BLaER1 (cell line): ENCODE measurements at regions not wholly inside any gene's neighbourhood (a gene's known extent, or its start where the extent isn't known, plus 50 kb on each side); places are given as distances from the start of the nearest gene placed in this dataset.
"Not testable (repeated sequence)": the region's sequence is repeated elsewhere in the genome, so short reads cannot be mapped to it uniquely, and the experiment has no call there.

Experiments used
- H3K27ac ChIP-seq: shearing (Covaris generic); formaldehyde crosslinking; 2 replicates; pipeline ENCODE4 v1.8.1; 2022
- H3K27me3 ChIP-seq: shearing (Covaris generic); formaldehyde crosslinking; 2 replicates; pipeline ENCODE4 v1.8.1; 2022
- H3K36me3 ChIP-seq: shearing (Covaris generic); formaldehyde crosslinking; 2 replicates; pipeline ENCODE4 v1.8.1; 2022
- H3K4me1 ChIP-seq: shearing (Covaris generic); formaldehyde crosslinking; 2 replicates; pipeline ENCODE4 v1.8.1; 2022
- H3K4me2 ChIP-seq: shearing (Covaris generic); formaldehyde crosslinking; 2 replicates; pipeline ENCODE4 v1.8.1; 2022
- H3K4me3 ChIP-seq: shearing (Covaris generic); formaldehyde crosslinking; 2 replicates; pipeline ENCODE4 v1.8.1; 2022
- H3K9ac ChIP-seq: shearing (Covaris generic); formaldehyde crosslinking; 2 replicates; pipeline ENCODE4 v1.8.1; 2022
- H3K9me3 ChIP-seq: shearing (Covaris generic); formaldehyde crosslinking; 2 replicates; pipeline ENCODE4 v1.8.1; 2022
- H4K20me1 ChIP-seq: shearing (Covaris generic); formaldehyde crosslinking; 2 replicates; pipeline ENCODE4 v1.8.1; 2022
- Cebpa-rat ChIP-seq: shearing (Covaris generic); IDR thresholded peaks from 2 replicates; pipeline ENCODE4 v1.8.1; 2022

DNA sequence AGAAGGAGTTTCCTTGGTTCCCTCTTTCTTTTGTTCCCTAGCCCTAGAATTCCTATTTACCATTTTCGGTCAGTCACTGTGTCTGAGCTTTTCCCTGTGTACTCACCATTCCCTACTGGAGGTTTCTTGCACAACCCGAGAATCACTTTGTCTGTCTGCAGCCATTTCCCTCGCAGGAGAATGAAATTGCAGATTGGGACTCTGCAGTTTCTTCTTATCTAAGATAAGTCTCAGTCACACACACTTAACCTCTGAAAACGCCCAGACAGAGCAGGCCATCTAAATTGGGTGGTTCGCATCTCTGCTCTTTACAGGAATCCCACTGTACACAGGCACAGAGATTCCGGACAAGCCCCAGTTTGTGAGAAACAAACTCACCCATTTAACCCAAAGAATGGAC is 58.6 kb upstream of the CNTNAP2 start:
- TF ChIP-seq Cebpa-rat: no peak
- no peak overlapping the region for H3K4me3 ChIP-seq

DNA sequence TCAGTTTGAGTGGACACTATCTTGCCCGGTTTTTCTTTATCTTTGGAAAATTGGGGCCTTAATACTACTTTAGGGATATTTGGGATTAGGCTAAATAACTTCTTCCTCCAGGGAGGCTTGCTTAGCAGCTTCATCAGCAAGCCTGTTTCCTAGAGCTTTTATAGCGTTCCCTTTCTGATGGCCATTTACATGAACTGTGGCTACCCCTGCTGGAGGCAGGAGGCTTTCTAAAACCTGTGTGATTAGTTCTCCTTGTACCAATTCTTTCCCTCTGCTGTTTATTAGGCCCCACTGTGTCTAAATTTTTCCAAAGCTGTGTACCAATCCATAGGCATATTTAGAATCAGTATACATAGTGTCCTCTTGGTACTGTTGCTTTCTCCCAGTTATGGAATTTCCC is 61.7 kb upstream of the CNTNAP2 start:
- Histone ChIP-seq H3K9me3 (no peaks in the 10 kb centered on the region), H3K27me3 (no peaks in the 10 kb centered on the region), H3K27ac (no peak overlapping the region), H3K9ac (no peak overlapping the region), H3K4me3 (no peak overlapping the region), H3K4me1 (no peaks in the 10 kb centered on the region), H3K4me2 (no peak overlapping the region), H3K36me3 (no peaks in the 10 kb centered on the region), H4K20me1 (no peaks in the 10 kb centered on the region)
- TF ChIP-seq Cebpa-rat: no peak

More for the DNA sequence above, 58.6 kb upstream of the CNTNAP2 start:
- H4K20me1 ChIP-seq: no peaks in the 10 kb centered on the region
- H3K9me3 ChIP-seq: no peaks in the 10 kb centered on the region
- H3K9ac ChIP-seq: no peak overlapping the region
- H3K4me2 ChIP-seq: no peak overlapping the region
- H3K27ac ChIP-seq: no peak overlapping the region
- no peaks in the 10 kb centered on the region for H3K4me1 ChIP-seq
- no peaks in the 10 kb centered on the region for H3K27me3 ChIP-seq
- no peaks in the 10 kb centered on the region for H3K36me3 ChIP-seq

DNA sequence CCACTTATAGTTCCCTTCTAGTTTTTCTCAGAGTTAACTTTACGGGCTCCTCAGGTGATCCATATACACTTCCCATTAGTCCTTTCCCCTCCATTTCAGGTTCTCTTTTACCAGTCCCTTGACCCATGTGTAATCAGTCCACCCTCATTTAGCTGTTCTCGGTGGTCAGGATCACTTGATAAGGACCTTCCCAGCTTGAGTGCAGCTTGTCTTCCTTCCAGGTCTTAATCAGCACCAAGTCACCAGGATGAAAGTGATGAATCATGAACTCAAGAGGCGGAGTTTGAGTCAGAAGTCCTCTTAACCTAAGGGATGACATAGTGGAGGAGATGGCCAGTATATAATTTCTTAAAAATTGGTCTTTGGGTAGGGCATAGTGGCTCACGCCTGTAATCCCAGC is 63.1 kb upstream of the CNTNAP2 start:
- Histone ChIP-seq H3K36me3 (no peaks in the 10 kb centered on the region), H3K4me1 (no peaks in the 10 kb centered on the region), H3K9ac (no peak overlapping the region), H3K27me3 (no peaks in the 10 kb centered on the region), H3K4me3 (no peak overlapping the region), H3K4me2 (no peak overlapping the region), H3K27ac (no peak overlapping the region), H3K9me3 (no peaks in the 10 kb centered on the region), H4K20me1 (no peaks in the 10 kb centered on the region)
- no peak for TF ChIP-seq Cebpa-rat

DNA sequence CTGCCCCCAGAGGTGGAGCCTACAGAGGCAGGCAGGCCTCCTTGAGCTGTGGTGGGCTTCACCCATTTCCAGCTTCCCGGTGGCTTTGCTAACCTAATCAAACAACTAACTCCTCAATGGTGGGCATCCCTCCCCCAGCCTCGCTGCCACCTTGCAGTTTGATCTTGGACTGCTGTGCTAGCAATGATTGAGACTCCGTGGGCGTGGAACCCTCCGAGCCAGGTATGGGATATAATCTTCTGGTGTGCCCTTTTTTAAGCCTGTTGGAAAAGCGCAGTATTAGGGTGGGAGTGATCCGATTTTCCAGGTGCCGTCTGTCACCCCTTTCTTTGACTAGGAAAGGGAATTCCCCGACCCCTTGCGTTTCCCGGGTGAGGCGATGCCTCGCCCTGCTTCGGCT is 73.3 kb upstream of the CNTNAP2 start:
- H3K27ac ChIP-seq, H3K9ac ChIP-seq, H3K4me2 ChIP-seq, H3K4me3 ChIP-seq, H3K36me3 ChIP-seq, H3K27me3 ChIP-seq, H3K4me1 ChIP-seq, H4K20me1 ChIP-seq, H3K9me3 ChIP-seq: not testable (repeated sequence)

DNA sequence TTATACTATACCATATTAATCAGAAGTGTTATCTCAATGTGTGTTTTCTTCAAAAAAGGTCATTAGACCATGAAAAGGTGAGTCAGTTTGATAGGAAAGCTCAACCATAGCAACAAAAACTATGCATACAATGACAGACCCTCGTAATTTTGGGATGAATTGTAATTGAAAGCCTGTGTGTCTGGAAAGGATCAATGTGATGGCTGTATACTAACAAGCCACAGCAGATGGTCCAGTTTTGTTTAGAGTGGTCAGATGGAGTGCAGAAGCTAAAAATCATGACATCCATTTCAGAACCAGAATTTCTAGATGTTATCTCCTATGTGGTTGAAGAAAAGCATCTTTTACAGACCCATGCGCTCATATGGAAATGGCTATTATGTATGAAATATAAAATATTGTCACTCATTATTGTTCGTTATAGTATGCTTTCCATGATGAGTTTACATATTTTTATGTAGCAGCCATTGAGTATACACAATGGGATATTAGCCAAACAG is 88.3 kb upstream of the CNTNAP2 start:
- Histone ChIP-seq H3K4me1 (no peaks in the 10 kb centered on the region), H4K20me1 (no peaks in the 10 kb centered on the region), H3K9ac (no peak overlapping the region), H3K27me3 (no peaks in the 10 kb centered on the region), H3K36me3 (no peaks in the 10 kb centered on the region), H3K27ac (no peak overlapping the region), H3K4me2 (no peak overlapping the region), H3K4me3 (no peak overlapping the region), H3K9me3 (no peaks in the 10 kb centered on the region)
- TF ChIP-seq Cebpa-rat: no peak

DNA sequence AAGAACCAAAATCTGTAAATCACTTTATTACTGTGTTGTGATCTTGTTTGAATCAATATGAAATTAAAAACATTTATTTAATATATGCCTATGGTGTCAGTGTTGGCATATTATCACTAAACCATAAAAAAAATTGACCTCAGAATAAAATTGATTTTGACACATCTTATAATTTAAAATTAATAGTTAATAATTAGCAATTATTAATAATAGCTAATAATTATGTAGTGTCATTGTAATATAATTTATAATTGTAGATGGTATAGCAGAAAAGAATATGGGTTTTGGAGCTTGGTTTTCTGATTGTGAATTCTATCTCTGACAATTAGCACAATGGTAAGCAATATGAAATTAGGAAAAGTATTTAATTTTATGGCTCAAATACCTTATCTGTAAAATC is 89.4 kb upstream of the CNTNAP2 start:
- Histone ChIP-seq H3K9me3 (no peaks in the 10 kb centered on the region), H3K36me3 (no peaks in the 10 kb centered on the region), H3K4me3 (no peak overlapping the region), H3K4me1 (no peaks in the 10 kb centered on the region), H3K27ac (no peak overlapping the region), H4K20me1 (no peaks in the 10 kb centered on the region), H3K27me3 (no peaks in the 10 kb centered on the region), H3K9ac (no peak overlapping the region), H3K4me2 (no peak overlapping the region)
- TF ChIP-seq Cebpa-rat: no peak

DNA sequence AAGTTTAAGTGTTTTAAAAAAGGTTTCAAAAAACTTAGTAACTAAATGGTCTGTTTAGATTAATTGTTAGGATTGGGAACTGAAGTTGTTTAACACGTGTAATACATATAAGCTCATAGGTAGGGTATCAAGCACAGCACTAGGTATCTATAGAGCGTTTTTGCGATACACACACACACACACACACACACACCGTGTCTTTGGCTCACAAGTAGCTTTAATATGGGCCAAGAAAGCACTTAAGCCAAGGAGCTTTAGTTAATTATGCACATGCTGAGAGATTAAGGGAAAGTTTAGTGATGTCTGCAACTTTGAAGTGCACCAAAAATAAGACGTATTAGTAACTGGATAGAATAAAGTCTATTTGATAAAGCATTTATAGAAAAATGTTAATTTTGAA is 93.8 kb upstream of the CNTNAP2 start:
- no peaks in the 10 kb centered on the region for H3K27me3 ChIP-seq
- no peak overlapping the region for H3K9ac ChIP-seq
- no peak overlapping the region for H3K4me3 ChIP-seq
- H3K4me1 ChIP-seq: no peaks in the 10 kb centered on the region
- no peak overlapping the region for H3K4me2 ChIP-seq
- H3K9me3 ChIP-seq: no peaks in the 10 kb centered on the region
- no peaks in the 10 kb centered on the region for H4K20me1 ChIP-seq
- TF ChIP-seq Cebpa-rat: no peak
- no peaks in the 10 kb centered on the region for H3K36me3 ChIP-seq
- H3K27ac ChIP-seq: no peak overlapping the region

DNA sequence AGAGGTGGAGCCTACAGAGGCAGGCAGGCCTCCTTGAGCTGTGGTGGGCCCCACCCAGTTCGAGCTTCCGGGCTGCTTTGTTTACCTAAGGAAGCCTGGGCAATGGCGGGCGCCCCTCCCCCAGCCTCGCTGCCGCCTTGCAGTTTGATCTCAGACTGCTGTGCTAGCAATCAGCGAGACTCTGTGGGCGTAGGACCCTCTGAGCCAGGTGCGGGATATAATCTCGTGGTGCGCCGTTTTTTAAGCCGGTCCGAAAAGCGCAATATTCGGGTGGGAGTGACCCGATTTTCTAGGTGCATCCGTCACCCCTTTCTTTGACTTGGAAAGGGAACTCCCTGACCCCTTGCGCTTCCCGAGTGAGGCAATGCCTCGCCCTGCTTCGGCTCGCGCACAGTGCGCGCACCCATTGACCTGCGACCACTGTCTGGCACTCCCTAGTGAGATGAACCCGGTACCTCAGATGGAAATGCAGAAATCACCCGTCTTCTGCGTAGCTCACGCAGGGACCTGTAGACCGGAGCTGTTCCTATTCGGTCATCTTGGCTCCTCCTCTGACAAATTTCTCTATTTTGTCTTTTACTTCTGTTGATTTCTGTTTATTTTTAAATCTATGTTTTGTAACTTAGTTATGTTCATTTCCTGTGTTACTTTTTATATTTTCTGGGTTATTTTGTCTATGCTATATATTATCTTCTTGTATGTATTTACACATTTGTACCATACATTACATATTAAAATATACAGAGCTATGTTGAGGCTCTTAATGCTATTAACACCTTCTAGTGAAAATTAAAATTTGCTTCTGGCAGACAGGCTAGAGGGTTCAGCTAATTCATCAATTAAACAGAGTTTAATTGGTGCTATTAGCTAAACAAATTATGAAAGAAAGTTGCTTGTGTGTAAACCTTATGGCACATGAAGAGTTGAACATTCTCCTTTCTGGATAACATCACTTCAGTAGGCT is 97.3 kb upstream of the CNTNAP2 start:
- H3K36me3 ChIP-seq: not testable (repeated sequence)

DNA sequence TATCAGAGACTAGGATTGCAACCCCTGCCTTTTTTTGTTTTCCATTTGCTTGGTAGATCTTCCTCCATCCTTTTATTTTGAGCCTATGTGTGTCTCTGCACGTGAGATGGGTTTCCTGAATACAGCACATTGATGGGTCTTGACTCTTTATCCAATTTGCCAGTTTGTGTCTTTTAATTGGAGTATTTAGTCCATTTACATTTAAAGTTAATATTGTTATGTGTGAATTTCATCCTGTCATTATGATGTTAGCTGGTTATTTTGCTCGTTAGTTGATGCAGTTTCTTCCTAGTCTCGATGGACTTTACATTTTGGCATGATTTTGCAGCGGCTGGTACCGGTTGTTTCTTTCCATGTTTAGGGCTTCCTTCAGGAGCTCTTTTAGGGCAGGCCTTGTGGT is 99.2 kb upstream of the CNTNAP2 start:
- H3K9ac ChIP-seq, H4K20me1 ChIP-seq, H3K36me3 ChIP-seq, H3K27ac ChIP-seq, H3K4me1 ChIP-seq, H3K27me3 ChIP-seq, H3K9me3 ChIP-seq, H3K4me2 ChIP-seq, H3K4me3 ChIP-seq: not testable (repeated sequence)

More for the DNA sequence above, 97.3 kb upstream of the CNTNAP2 start:
- not testable (repeated sequence) for H3K27ac ChIP-seq, H3K9ac ChIP-seq, H3K4me2 ChIP-seq, H4K20me1 ChIP-seq, H3K4me3 ChIP-seq, H3K4me1 ChIP-seq, H3K27me3 ChIP-seq, H3K9me3 ChIP-seq

DNA sequence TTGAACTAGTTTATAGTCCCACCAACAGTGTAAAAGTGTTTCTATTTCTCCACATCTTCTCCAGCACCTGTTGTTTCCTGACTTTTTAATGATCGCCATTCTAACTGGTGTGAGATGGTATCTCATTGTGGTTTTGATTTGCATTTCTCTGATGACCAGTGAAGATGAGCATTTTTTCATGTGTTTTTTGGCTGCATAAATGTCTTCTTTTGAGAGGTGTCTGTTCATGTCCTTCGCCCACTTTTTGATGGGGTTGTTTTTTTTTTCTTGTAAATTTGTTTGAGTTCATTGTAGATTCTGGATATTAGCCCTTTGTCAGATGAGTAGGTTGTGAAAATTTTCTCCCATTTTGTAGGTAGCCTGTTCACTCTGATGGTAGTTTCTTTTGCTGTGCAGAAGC is 102.4 kb upstream of the CNTNAP2 start:
- H3K9me3 ChIP-seq, H3K9ac ChIP-seq, H3K36me3 ChIP-seq, H3K4me3 ChIP-seq, H3K27me3 ChIP-seq, H3K4me2 ChIP-seq, H3K4me1 ChIP-seq, H4K20me1 ChIP-seq, H3K27ac ChIP-seq: not testable (repeated sequence)

DNA sequence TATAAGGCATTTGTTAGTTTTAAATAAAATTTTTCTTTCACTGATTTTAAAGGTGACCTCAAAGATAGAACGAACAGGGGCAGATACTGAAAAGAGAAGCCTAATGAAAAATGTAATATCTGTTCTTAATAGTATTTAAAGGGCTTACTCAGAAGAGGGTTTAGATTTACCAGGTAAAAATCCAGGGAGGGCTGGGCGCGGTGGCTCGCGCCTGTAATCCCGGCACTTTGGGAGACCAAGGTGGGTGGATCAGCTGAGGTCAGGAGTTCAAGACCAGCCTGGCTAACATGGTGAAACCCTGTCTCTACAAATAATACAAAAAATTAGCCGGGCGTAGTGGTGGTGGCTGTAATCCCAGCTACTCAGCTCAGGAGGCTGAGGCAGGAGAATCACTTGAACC is 108.3 kb upstream of the CNTNAP2 start:
- H3K4me3 ChIP-seq: no peak overlapping the region
- no peak for TF ChIP-seq Cebpa-rat

More for the DNA sequence above, 108.3 kb upstream of the CNTNAP2 start:
- H3K27ac ChIP-seq: no peak overlapping the region
- no peak overlapping the region for H3K4me2 ChIP-seq
- H3K9ac ChIP-seq: no peak overlapping the region
- no peaks in the 10 kb centered on the region for H3K9me3 ChIP-seq
- H4K20me1 ChIP-seq: no peaks in the 10 kb centered on the region
- no peaks in the 10 kb centered on the region for H3K36me3 ChIP-seq
- H3K27me3 ChIP-seq: no peaks in the 10 kb centered on the region
- no peaks in the 10 kb centered on the region for H3K4me1 ChIP-seq
